ENCODE measurements at regions not wholly inside any gene's neighbourhood (a gene's known extent, or its start where the extent isn't known, plus 50 kb on each side); places are given as distances from the start of the nearest gene placed in this dataset.

DNA sequence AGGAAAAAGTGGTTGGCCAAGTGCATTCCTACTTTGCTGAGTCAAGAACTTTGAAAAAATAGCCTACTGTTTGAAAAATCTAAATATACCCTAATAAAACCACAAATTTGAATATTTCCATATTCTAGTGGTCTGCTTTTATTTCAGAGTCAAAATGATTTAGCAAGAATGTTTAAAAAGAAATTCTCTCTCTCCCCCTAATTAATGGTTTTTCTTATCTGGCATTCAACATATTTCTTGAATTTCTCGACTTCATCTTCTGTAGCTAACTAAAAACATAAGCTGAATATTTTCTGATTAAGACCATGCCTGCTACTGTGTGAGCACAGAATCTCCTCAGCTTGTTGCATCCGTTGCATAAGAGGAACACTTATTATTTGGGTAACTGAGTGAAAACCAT is 563.5 kb upstream of the TBL1XR1 start:
- TF ChIP-seq EP300 (IDR thresholded peaks at IDR 0.05) (no peak), POLR2AphosphoS5 (IDR thresholded peaks at IDR 0.05) (no peak), CTCF (IDR thresholded peaks at IDR 0.05) (no peak)
